GM12875 (cell line): ENCODE measurements at regions not wholly inside any gene's neighbourhood (a gene's known extent, or its start where the extent isn't known, plus 50 kb on each side); places are given as distances from the start of the nearest gene placed in this dataset.
A peak's percentile ranks its signal among the peaks of the same experiment; 100 is the strongest.

Source experiments
- H3K4me3 ChIP-seq: one replicate; pipeline ENCODE4 v1.5.1; 2011; ENCODE audit warnings: low read depth, low read length, control low read depth
- TF ChIP-seq, protein P1 (sequence below): IDR thresholded peaks from 2 replicates; pipeline ENCODE4 v1.5.1; 2011; ENCODE audit warnings: low read depth, mild to moderate bottlenecking, control low read depth, inconsistent platforms, low read length, moderate library complexity, borderline replicate concordance; ENCODE audit not compliant: insufficient read depth

DNA sequence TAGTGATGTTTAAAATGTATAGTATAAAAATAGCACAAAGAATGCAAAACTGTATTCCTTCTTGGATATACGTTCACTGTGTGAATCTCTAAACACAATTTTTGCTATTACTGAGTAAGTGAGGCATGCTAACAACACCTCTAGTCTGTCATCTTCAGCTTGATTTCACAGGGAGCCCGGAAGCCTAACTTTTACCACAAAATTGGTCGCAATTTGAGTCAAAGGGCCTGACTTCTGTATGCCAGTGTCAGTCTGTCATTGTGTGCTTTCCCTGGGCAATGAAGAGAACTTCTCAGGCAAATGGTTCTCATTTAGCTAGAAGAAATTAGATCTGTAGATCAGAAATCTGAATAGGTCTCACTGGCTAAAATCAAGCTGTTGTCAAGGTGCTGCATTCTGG, 1059.5 kb downstream of the FAM181B start:
- no peak overlapping the region for H3K4me3 ChIP-seq
- TF ChIP-seq, protein P1, sequence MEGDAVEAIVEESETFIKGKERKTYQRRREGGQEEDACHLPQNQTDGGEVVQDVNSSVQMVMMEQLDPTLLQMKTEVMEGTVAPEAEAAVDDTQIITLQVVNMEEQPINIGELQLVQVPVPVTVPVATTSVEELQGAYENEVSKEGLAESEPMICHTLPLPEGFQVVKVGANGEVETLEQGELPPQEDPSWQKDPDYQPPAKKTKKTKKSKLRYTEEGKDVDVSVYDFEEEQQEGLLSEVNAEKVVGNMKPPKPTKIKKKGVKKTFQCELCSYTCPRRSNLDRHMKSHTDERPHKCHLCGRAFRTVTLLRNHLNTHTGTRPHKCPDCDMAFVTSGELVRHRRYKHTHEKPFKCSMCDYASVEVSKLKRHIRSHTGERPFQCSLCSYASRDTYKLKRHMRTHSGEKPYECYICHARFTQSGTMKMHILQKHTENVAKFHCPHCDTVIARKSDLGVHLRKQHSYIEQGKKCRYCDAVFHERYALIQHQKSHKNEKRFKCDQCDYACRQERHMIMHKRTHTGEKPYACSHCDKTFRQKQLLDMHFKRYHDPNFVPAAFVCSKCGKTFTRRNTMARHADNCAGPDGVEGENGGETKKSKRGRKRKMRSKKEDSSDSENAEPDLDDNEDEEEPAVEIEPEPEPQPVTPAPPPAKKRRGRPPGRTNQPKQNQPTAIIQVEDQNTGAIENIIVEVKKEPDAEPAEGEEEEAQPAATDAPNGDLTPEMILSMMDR = no peak

DNA sequence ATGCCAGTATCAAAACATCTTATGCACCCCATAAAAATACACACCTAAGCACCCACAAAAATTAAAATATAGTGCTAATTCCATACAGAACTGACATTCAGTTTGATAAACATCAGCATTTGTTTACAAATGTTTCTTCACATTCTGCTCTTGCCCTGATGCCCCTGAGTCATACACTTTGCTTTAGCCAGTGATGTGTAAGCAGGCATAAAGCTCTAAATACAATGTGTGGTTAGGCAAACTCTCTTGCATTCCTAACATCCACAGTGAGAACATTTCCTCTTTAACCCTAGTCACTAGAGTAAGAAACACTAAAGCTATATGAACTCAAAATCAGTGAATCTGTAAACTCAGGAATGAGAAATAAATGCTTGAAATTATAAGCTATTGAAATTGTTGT, 1060.7 kb downstream of the FAM181B start:
- TF ChIP-seq, protein P1 = no peak
- H3K4me3 ChIP-seq = no peak overlapping the region

DNA sequence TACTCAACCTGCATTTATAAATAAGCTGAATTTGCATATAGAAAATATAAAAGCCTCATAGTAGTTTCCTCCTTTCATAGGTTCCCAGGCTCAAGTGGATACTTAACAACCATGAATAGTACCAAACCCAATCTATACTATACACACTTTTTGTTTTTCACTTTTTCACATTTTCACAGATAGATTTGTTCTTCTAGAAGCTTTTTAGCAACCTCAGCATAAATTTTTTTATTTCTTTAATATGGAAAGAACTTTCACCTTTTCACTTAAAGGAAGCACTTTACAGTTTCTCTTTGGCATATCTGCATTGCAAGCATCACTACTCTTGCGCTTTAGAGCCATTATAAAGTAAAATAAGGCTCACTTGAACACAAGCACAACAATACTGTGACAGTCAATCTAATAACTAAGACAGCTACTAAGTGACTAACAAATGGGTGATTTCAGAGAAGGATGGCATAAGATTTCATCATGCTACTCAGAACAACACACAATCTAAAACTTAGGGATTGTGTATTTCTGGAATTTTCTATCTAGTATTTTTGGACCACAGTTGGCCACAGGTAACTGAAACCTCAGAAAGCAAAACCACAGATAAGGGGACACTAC, 1063.6 kb downstream of the FAM181B start:
- H3K4me3 ChIP-seq = no peak overlapping the region
- TF ChIP-seq, protein P1 = no peak

DNA sequence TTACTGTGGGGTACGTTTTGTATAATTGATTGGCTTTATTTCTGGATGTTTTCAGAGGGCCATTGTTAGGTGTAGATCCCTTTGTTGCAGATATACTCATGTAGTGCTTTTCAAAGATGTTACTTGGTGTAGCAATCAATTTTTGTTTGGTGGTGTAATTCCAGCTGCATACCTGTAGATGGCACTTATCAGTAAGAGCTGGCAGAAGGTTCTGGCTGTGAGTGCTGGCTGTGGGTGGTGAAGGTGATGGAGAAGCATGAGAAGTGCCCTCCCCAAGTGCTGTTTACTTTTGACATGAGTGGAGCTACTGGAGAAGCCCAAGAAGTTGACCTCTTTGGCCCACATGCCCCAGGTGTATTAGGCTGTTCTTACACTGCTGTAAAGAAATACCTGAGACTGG, 1074.9 kb downstream of the FAM181B start:
- no peak overlapping the region for H3K4me3 ChIP-seq
- TF ChIP-seq, protein P1 = peak; percentile 69

DNA sequence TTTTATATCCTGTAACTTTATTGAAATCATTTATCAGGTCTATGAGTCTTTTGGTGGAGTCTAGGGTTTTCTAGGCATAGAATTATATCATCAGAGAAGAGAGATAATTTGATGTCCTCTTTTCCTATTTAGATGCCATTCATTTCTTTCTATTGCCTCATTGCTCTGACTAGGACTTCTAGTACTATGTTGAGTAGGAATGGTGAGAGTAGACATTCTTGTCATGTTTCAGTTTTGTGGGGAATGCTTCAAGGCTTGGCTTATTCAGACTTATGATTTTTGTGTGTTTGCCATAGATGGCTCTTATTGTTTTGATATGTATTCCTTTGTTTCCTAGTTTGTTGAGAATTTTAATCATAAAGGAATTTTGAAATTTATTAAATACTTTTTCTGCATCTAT, 1078.3 kb downstream of the FAM181B start:
- TF ChIP-seq, protein P1 = no peak
- H3K4me3 ChIP-seq = no peak overlapping the region

DNA sequence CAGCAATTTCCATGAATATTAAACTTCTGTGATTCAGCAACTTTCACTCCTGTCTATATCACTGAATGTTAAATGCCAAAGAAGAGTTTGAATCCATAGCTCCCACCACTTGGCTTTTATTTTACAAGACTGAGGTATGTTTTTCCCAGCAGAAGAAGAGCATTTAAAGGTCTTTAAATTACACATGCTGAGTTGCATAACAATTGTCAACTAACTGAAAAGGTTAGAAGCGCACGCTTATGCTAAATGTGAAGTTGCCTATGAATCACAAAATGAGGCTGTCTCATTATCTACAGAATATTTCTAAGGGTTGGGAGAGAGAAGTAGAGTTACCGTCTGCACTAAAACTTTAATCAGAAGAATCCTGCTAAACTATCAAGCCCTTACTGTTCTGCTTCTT, 1086.3 kb downstream of the FAM181B start:
- no peak overlapping the region for H3K4me3 ChIP-seq
- TF ChIP-seq, protein P1 = no peak

DNA sequence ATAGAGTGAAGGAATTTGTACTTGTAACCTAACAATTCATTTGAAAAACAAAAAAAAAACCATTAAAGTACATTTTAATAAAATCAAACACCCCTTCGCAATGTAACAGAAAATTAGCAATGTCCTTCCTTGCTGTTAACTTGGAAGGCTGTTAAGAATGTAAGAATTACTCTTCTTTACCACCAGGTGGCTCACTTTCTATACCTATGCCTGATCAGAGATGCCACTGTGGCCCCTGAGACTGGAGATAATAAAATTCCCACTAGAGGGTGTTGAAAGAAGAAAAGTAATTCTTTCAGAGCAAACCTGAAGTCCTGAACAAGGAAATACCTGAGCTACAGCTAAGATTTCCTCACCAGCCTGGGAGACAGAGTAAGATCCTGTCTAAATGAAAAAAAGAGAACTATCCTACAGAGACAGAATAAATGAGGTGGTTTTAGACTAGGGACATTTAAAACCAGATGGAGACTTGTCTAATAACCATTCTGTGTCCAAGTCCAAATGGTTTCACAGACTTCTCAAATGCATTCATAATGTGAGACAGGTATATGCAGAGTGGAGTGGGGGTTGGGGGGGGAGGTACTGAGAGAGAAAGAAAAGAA, 1089.3 kb downstream of the FAM181B start:
- no peak overlapping the region for H3K4me3 ChIP-seq
- TF ChIP-seq, protein P1 = peak; percentile 50; the same call in 1 of the 2 replicates
